Common myeloid progenitor, CD34-positive (primary cell): ENCODE measurements at regions not wholly inside any gene's neighbourhood (a gene's known extent, or its start where the extent isn't known, plus 50 kb on each side); places are given as distances from the start of the nearest gene placed in this dataset.

ENCODE experiments used
- CTCF ChIA-PET: fragments of 350-600 bp; sonication (Branson Sonifier 250); formaldehyde crosslinking; loops from one replicate; lab custom pipeline; 2021; ENCODE audit warnings: antibody characterized with exemption; lab: Charles Lee
- POLR2A ChIA-PET: fragments of 350-600 bp; sonication (Branson Sonifier 250); formaldehyde crosslinking; loops from one replicate; lab custom pipeline; 2021; ENCODE audit warnings: antibody characterized with exemption; lab: Charles Lee
- DNase-seq, 3 donors: peaks; one replicate each; pipeline versions ENCODE4 v3.0.0 to v3.0.0-alpha.2; 2013
- H3K27ac ChIP-seq, 2 experiments: 1 replicate in 1 of 2; 2 replicates in 1 of 2; pipeline ENCODE4 v1.7.0; 2013; ENCODE audit warnings: inconsistent platforms in 2 of 2, low read length in 2 of 2, mild to moderate bottlenecking in 2 of 2, low read depth in 1 of 2, moderate library complexity in 1 of 2; ENCODE audit not compliant: severe bottlenecking in 2 of 2, insufficient read depth in 1 of 2, poor library complexity in 1 of 2
- H3K27me3 ChIP-seq, 5 experiments: replicated peaks in 2 of 5; 1 replicate in 3 of 5; 2 replicates in 2 of 5; pipeline versions ENCODE4 v1.6.1 to v1.7.0; 2013; ENCODE audit warnings: low read length in 4 of 5, mild to moderate bottlenecking in 2 of 5, moderate library complexity in 2 of 5, inconsistent platforms in 1 of 5; ENCODE audit not compliant: insufficient read depth in 5 of 5, control insufficient read depth in 4 of 5
- H3K36me3 ChIP-seq, 4 experiments: 1 replicate in 2 of 4; 2 replicates in 2 of 4; pipeline versions ENCODE4 v1.6.1 to v1.7.0; 2013; ENCODE audit warnings: low read length in 3 of 4, control low read depth in 1 of 4, mild to moderate bottlenecking in 1 of 4; ENCODE audit not compliant: control insufficient read depth in 4 of 4, insufficient read depth in 4 of 4
- H3K4me1 ChIP-seq, 4 experiments: 1 replicate in 3 of 4; 2 replicates in 1 of 4; pipeline versions ENCODE4 v1.6.1 to v1.7.1; 2013; ENCODE audit warnings: low read length in 3 of 4, mild to moderate bottlenecking in 3 of 4, control low read depth in 1 of 4, inconsistent platforms in 1 of 4, moderate library complexity in 1 of 4; ENCODE audit not compliant: control insufficient read depth in 4 of 4, insufficient read depth in 4 of 4; ENCODE audit errors: control extremely low read depth in 1 of 4
- H3K4me3 ChIP-seq, 7 experiments: 1 replicate in 4 of 7; 2 replicates in 3 of 7; pipeline versions ENCODE4 v1.5.1 to v1.7.0; 2013; ENCODE audit warnings: mild to moderate bottlenecking in 7 of 7, low read length in 6 of 7, moderate library complexity in 6 of 7, inconsistent platforms in 2 of 7, low read depth in 2 of 7, control low read depth in 1 of 7; ENCODE audit not compliant: insufficient read depth in 4 of 7, control insufficient read depth in 1 of 7; ENCODE audit errors: extremely low read depth in 1 of 7
- H3K9me3 ChIP-seq, 5 experiments: 1 replicate in 4 of 5; 2 replicates in 1 of 5; pipeline versions ENCODE4 v1.6.1 to v1.7.1; 2013; ENCODE audit warnings: low read length in 4 of 5, mild to moderate bottlenecking in 2 of 5, inconsistent platforms in 1 of 5, low read depth in 1 of 5, moderate library complexity in 1 of 5; ENCODE audit not compliant: control insufficient read depth in 4 of 5, insufficient read depth in 2 of 5; ENCODE audit errors: control extremely low read depth in 1 of 5
- WGBS: methylation state at CpG from one replicate; pipeline ENCODE4 v1.1.5; 2013; ENCODE audit not compliant: insufficient coverage; 5-methylcytosine and 5-hydroxymethylcytosine counted together

GRCh38 chr3:132789959-132790358 is 67.8 kb upstream of the NPHP3 start:
- H3K36me3 ChIP-seq = no peaks in the 10 kb centered on the region
- no peak overlapping the region for H3K27ac ChIP-seq
- peaks cover 0 to 1% (median 0%) of the 10 kb centered on the region in 5 experiments for H3K27me3 ChIP-seq
- H3K9me3 ChIP-seq = peaks cover 0 to 3% (median 0%) of the 10 kb centered on the region in 5 experiments
- no peak overlapping the region for H3K4me3 ChIP-seq
- no peaks in the 10 kb centered on the region for H3K4me1 ChIP-seq
- ChIA-PET CTCF (interaction anchor here (1.2 kb wide), 1 partner anchor 9 kb away, joined by 4 read pairs; no protein-coding TSS in a partner anchor), POLR2A (no interaction called here)
- 98% methylated on average over 5 of the region's 6 CpGs for WGBS
- no peak for DNase-seq

GRCh38 chr3:132788301-132788671 is 66.1 kb upstream of the NPHP3 start:
- Histone ChIP-seq H3K27me3 (no peaks in the 10 kb centered on the region), H3K36me3 (no peaks in the 10 kb centered on the region), H3K4me1 (no peaks in the 10 kb centered on the region), H3K27ac (no peak overlapping the region), H3K4me3 (no peak overlapping the region), H3K9me3 (no peaks in the 10 kb centered on the region)
- CTCF ChIA-PET = no interaction called here
- no peak for DNase-seq
- POLR2A ChIA-PET = no interaction called here

GRCh38 chr3:132787616-132788300 is 65.5 kb upstream of the NPHP3 start:
- Histone ChIP-seq H3K4me1 (no peaks in the 10 kb centered on the region), H3K27ac (no peak overlapping the region), H3K27me3 (no peaks in the 10 kb centered on the region), H3K9me3 (no peaks in the 10 kb centered on the region), H3K4me3 (no peak overlapping the region), H3K36me3 (no peaks in the 10 kb centered on the region)
- WGBS = 100% methylated on average over 1 of the region's 2 CpGs
- no peak for DNase-seq
- CTCF ChIA-PET = no interaction called here
- POLR2A ChIA-PET = no interaction called here

DNA sequence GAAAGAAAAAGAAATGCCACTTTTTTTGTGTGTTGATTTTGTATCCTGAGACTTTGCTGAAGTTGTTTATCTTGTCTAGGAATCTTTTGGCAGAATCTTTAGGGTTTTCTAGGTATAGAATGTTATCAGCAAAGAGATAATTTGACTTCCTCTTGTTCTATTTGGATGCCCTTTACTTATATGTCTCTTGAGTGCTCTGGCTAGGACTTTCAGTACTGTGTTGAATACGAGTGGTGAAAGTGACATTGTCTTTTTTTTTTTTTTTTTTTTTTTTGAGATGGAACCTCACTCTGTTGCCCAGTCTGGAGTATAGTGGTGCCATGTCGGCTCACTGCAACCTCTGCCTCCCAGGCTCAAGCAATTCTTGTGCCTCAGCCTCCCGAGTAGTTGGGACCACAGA is 64.7 kb upstream of the NPHP3 start:
- DNase-seq = no peak
- no peaks in the 10 kb centered on the region for H3K4me1 ChIP-seq
- CTCF ChIA-PET = no interaction called here
- no peaks in the 10 kb centered on the region for H3K27me3 ChIP-seq
- WGBS = 100% methylated on average over 2 of the region's 3 CpGs
- H3K36me3 ChIP-seq = no peaks in the 10 kb centered on the region
- H3K4me3 ChIP-seq = no peak overlapping the region
- H3K9me3 ChIP-seq = no peaks in the 10 kb centered on the region
- H3K27ac ChIP-seq = no peak overlapping the region
- POLR2A ChIA-PET = no interaction called here

DNA sequence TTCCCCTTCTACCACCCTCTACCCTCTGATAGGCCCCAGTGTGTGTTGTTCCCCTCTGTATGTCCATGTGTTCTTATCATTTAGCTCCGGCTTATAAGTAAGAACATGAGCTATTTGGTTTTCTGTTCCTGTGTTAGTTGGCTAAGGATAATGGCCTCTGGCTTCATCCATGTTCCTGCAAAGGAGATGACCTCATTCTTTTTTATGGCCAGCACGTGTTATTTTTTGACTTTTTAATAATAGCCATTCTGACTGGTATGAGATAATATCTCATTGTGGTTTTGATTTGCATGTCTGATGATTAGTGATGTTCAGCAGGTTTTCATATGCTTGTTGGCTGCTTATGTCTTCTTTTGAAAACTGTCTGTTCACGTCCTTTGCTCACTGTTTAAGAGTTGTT is 63.1 kb upstream of the NPHP3 start:
- no CpG with 5 or more reads among the region's 3 CpGs for WGBS
- H3K4me1 ChIP-seq = no peaks in the 10 kb centered on the region

DNA sequence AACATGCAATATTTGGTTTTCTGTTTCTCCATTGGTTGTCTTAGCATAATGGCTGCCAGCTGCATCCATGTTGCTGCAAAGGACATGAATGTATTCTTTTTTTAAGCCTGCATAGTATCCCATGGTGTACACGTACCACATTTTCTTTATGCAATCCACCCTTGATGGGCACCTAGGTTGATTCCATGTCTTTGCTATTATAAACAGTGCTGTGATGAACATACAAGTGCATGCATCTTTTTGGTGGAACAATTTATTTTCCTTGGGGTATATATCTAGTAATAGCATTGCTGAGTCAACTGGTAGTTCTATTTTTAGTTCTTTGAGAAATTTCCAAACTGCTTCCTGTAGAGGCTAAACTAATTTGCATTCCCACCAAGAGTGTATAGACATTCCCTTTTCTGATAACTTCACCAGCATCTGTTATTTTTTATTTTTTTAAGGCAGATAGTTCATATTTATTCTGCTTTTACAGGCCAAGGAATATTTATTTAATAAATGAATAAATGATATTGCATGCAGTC is 62.4 kb upstream of the NPHP3 start:
- Histone ChIP-seq H3K27me3 (no peaks in the 10 kb centered on the region), H3K27ac (no peak overlapping the region), H3K4me3 (no peak overlapping the region), H3K9me3 (no peaks in the 10 kb centered on the region), H3K4me1 (no peaks in the 10 kb centered on the region), H3K36me3 (no peaks in the 10 kb centered on the region)
- no CpG with 5 or more reads among the region's 1 CpG for WGBS
- ChIA-PET POLR2A (no interaction called here), CTCF (no interaction called here)
- no peak for DNase-seq

More for the DNA sequence above, 63.1 kb upstream of the NPHP3 start:
- H3K27me3 ChIP-seq = no peaks in the 10 kb centered on the region
- DNase-seq = no peak
- no peaks in the 10 kb centered on the region for H3K36me3 ChIP-seq
- no peak overlapping the region for H3K27ac ChIP-seq
- ChIA-PET POLR2A (no interaction called here), CTCF (no interaction called here)
- H3K9me3 ChIP-seq = no peaks in the 10 kb centered on the region
- no peak overlapping the region for H3K4me3 ChIP-seq

GRCh38 chr3:132783152-132783551 is 60.9 kb upstream of the NPHP3 start:
- Histone ChIP-seq H3K4me1 (no peaks in the 10 kb centered on the region), H3K36me3 (no peaks in the 10 kb centered on the region), H3K4me3 (no peak overlapping the region), H3K27ac (no peak overlapping the region), H3K27me3 (no peaks in the 10 kb centered on the region), H3K9me3 (no peaks in the 10 kb centered on the region)
- POLR2A ChIA-PET = no interaction called here
- DNase-seq = no peak
- CTCF ChIA-PET = no interaction called here
